ENCODE measurements at regions not wholly inside any gene's neighbourhood (a gene's known extent, or its start where the extent isn't known, plus 50 kb on each side); places are given as distances from the start of the nearest gene placed in this dataset.
"Not testable (repeated sequence)": the region's sequence is repeated elsewhere in the genome, so short reads cannot be mapped to it uniquely, and the experiment has no call there.

GRCh38 chr7:142698429-142698828 is 50.8 kb upstream of the PRSS1 start:
- intact Hi-C loops (cut with DNase I): no loop called here

DNA sequence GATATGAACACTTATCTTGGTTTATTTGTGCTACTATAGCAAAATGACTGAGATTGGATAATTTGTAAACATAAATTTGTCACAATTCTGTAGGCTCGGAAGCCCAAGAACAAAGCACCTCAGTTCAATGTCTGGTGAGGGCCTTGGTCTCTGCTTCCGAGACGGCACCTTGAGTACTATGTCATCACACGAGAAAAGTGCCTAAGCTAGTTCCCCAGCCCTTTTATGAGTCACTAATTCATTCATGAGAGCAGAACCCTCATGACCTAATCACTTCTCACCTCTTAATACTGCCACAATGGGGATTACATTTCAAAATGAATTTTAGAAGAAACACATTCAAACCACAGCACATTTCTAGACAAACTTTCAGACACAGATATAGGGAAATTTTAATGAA is 52.0 kb upstream of the PRSS1 start:
- intact Hi-C loops (cut with DNase I): no loop called here
- DNase-seq: no peak

More at GRCh38 chr7:142698429-142698828, 50.8 kb upstream of the PRSS1 start:
- no peak for DNase-seq

- intact Hi-C loops (cut with DNase I): no loop called here
- no peak for DNase-seq
These were observed 52.7 kb upstream of the PRSS1 start for GRCh38 chr7:142696456-142697179.

- intact Hi-C loops (cut with DNase I): no loop called here
These were observed 55.4 kb upstream of the PRSS1 start for GRCh38 chr7:142693911-142694310.

DNA sequence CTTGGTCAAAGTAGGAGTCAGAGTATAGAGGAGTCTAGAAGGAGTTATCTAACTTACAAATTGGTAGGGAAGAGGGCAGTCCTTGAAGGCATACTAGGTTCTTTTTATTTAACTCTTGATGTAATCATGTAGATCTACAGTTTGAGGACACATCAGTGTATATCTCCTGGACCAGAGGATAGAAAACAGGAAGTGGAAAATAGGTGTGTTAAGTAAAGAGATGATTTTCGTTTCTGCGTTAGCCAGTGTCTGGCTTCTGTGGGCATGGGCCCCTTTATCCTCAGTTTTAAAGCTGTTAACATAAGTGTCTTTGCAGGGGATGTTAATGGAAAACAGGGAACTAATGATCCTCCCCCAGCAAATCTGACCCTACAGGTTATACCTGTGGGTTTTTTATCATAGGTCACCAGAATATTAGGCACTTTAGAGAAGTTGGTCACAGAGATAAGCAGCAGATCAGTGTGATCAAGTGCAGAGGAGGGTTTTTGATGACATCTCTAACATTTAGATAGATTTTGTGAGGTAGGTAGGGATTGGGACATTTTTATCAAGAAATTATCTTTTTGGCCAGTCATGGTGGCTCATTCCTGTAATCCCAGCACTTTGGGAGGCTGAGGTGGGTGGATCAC is 58.6 kb upstream of the PRSS1 start:
- DNase-seq: no peak
- intact Hi-C loops (cut with DNase I): no loop called here

More at GRCh38 chr7:142693911-142694310, 55.4 kb upstream of the PRSS1 start:
- DNase-seq: no peak

DNA sequence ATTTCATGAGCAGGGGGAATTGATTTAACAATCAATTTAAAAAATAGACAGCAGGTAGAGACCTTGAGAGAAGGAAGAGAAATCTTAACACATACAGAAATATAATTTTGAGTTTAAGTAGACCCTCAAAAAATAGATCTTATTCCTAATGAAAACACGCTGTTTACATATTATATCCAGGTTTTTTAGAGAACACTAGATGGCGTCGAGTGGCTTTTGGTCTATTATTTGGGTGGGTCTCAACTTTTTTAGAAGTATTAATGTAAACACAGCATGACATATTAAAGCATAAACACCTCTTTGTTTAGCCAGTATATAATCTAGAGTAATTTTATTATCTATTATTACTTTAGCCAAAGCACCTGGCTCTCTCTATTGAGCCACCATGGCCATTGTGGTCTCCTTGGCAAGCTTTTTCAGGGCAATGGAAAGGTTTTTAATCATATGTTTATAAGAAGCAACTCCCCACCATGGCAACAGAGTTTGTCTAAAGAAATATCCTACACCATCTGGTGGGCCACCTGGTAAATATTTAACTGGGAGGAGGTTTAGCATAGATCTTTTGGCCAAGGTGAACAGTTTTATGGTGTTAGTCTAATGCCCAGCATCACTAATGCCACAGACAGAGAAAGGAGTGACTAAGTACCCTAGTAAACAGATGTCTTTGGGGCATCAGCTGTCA is 59.7 kb upstream of the PRSS1 start:
- DNase-seq: no peak
- intact Hi-C loops (cut with DNase I): no loop called here

GRCh38 chr7:142685877-142686508 is 63.3 kb upstream of the PRSS1 start:
- intact Hi-C loops (cut with DNase I): no loop called here
- no peak for DNase-seq

DNA sequence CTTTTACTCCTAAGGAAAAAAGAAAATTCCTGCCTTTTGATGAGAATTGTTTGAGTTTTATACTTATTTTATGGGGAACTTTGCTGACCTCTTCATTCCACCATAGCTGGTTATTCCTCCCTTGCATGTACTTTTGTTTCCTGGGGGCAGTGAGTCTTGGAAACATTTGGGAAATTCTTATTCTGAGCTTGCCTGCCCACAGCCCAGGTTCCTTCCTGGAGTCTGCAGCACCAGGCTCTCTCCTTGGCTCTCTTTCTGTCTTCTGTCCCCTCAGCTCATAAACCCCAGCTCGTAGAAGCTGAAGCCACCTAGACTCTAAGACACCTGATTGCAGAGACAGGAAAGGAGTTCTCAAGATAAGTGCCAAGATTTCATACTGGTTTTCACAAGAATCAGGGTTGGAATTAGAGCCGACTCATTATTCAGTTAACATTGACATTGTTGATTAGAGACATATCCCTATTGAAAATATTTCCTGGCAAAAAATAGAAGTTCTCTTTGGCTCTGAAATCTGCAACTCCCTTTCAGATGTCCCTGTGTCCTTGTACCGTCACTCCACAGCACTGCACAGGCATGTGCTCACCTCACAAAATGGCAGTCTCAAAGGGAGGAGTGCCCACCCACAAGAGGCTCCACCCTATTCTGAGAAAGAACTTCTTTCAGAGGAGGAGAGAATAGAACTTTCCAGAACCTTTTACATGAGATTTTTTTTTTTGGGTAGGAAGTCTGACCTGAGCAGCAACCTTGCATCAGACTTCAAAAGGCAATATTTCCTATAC is 67.8 kb upstream of the PRSS1 start:
- no peak for DNase-seq
- intact Hi-C loops (cut with DNase I): no loop called here

DNA sequence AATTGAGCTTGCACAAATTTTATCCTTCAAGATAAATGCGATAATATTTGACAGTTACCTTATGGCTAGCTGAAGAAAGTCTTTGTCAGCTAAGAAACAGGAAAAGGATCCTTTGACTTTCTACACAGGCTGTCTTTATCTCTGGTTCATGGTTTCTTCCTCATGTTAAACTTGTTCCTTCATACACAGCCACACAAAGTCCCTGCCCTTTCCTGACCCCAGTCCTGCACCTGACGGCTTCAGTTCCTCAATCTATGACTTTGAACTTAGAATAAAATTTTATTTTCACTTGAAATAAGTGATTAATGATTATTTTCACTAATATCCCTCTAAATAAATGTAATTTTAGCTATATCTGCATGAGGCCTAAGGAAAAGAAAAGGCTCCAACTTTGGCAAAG is 77.8 kb upstream of the PRSS1 start:
- intact Hi-C loops (cut with DNase I): no loop called here
- DNase-seq: peak in 1 of 10 donors; percentile 47

DNA sequence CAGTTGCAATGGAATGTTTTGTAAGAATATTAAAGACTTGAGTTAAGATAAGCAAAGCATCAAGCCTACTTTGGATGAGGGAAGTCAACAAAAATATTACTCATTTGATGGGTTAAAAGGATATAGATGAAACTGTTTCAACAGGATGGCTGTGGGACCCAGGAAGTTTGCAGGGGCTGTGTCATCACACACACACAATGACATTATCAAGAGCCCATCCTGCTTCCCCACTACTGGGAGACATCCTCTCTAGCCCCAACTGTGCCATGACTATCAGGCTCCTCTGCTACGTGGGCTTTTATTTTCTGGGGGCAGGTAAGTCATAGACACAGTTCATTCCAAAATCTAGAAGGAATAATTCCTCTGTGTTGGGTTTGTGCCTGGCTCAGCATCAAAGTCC is 78.8 kb upstream of the PRSS1 start:
- no peak for DNase-seq
- intact Hi-C loops (cut with DNase I): no loop called here

DNA sequence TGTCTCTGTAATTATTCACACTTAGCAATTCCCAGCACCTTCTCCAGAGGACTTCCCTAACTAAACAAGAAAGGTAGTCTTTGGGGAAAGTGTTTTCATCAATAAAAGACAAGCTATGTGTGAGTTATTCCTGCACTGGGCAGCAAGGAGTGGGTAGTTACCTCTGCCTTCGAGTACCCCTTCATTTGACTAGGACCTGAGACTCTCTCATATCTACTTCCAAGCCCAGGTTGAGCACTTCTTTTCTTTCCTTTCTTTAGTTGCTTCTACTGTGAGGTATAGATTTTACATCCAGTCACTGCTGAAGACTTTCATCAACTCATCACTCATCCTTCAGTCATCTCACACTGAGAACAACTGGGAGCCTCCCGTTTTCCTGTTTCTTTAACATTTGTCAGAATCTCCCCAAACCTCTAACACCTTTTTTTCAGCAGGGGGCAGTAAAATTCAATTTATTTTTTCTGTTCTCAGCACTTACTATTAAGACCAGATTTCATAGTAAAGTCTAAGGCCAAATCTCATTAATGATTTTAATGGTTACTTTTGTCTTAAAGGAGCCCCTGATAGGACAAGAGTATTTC is 80.1 kb upstream of the PRSS1 start:
- no peak for DNase-seq
- intact Hi-C loops (cut with DNase I): no loop called here

- no peak for DNase-seq
- intact Hi-C loops (cut with DNase I): no loop called here
These were observed 80.8 kb upstream of the PRSS1 start for GRCh38 chr7:142668495-142668894.

DNA sequence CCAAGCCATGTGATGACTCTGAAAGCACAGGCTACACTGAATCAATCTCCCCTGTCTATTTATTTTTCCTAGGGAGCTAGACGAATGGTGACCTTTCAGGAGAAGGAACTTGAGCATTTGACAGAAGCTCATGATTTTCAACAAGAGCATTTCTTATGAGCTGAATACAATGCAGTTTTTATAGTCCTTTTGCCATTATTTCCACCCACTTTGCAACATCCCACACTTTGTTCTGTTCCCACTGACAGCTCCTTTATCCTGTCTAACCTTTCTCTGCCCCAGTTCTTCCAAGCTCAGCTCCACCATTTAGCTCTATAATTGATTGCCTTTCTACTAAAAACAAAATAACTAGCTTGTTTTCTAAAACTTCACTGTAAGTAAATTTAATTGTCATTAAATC is 91.9 kb upstream of the PRSS1 start:
- intact Hi-C loops (cut with DNase I): no loop called here

DNA sequence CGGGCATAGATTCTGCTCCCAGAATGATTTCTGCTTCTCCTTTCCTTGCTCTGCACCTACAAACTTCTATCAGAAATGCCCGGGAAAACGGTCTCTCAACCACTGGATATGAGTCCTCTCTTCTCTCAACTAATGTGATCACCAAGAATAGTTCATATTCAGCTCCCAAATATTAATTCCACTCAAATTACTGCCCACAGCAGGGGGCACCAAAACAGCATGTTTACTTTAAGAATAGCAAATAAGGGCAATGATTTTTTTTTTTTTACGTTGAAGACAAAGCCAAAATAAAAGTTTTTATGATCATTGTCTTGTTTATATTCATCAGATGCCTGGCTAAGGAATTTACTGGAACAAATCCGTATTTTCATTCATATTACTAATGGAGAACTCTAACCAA is 94.9 kb upstream of the PRSS1 start:
- intact Hi-C loops (cut with DNase I): no loop called here
- no peak for DNase-seq

More for the DNA sequence above, 91.9 kb upstream of the PRSS1 start:
- no peak for DNase-seq

GRCh38 chr7:142647749-142648148 is 101.5 kb upstream of the PRSS1 start:
- intact Hi-C loops (cut with DNase I): no loop called here

DNA sequence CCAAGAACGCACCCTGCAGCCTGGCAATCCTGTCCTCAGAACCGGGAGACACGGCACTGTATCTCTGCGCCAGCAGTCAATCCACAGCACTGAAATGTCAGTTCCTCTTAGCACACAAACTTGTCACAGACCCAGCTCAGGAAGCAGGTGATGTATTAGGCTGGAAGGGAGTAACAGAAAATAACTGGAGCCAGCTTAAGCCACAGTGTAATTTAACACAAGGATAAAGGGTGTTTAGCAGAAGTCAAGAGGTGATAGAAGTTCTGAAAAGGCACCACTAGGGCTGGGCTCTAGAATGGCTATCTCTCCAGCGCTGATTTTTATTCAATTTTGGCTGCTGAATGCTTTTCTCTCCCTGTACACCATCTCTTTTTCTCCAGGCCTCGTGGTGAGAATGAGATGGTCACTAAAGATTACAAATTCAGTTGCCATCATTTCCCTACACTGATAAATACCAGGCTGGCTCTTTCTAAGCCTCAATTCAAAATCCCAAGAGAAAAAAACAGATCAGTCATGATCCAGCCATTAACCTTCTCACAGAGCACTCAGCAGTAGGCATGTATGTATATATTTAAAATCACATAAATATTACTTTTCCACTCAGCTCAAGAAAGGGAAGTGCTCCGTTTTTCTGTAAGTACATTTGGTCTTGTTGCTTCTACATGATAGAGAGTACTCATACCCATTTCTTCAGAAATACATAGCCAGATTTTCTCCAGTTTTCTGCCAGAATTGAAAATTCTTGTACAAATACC is 102.7 kb upstream of the PRSS1 start:
- DNase-seq: no peak
- intact Hi-C loops (cut with DNase I): no loop called here

More at GRCh38 chr7:142647749-142648148, 101.5 kb upstream of the PRSS1 start:
- no peak for DNase-seq

GRCh38 chr7:142645777-142646176 is 103.5 kb upstream of the PRSS1 start:
- peak in 1 of 10 donors; percentile 59 for DNase-seq

GRCh38 chr7:142642316-142642715 is 107.0 kb upstream of the PRSS1 start:
- DNase-seq: no peak
- intact Hi-C loops (cut with DNase I): no loop called here

More at GRCh38 chr7:142645777-142646176, 103.5 kb upstream of the PRSS1 start:
- intact Hi-C loops (cut with DNase I): no loop called here

DNA sequence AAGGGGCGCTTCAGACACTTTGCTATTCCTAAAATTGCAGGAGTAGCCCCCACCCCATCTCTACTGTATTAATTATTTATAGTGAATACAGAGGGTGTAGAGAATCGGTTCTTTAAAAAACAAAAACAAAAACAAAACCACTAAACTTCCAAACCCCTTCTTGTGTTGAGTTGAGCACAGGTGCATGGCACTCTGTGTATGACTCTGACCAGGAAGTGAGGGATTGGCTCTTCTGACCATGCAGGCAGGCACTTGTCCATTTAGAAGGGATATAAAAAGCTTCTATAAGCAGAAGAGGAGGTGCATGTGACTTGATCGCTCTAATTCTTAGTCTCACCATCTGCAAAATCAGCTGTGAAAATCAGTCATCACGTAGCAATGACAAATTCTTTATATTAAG is 108.0 kb upstream of the PRSS1 start:
- intact Hi-C loops (cut with DNase I): not testable (repeated sequence)

More for the DNA sequence above, 108.0 kb upstream of the PRSS1 start:
- DNase-seq: not testable (repeated sequence)
